ENCODE measurements at regions not wholly inside any gene's neighbourhood (a gene's known extent, or its start where the extent isn't known, plus 50 kb on each side); places are given as distances from the start of the nearest gene placed in this dataset.

DNA sequence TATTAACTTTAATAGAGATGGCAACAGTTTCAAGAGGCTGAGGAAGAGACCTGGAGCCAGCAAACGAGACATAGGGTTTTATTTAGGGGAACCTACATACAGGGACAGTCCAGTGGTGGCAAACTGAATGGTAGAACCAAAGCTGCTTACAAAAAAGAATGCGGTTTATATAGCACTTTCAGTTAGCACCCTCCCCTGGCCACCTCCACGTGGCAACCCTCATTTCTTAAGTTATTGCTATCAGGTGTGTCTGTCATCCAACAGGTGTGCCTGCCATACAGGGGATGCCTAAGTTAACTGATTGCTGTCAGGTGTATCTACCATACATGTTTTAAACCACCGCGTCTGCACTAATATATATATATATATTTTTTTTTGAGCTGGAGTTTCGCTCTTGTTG, 129.2 kb upstream of the DUSP10 start:
- H3K4me2 ChIP-seq: no peak overlapping the region
- no peaks in the 10 kb centered on the region for H3K9me3 ChIP-seq
- H3K27me3 ChIP-seq (ENCODE audit: insufficient read depth): no peaks in the 10 kb centered on the region
- no peak for DNase-seq
- no peaks in the 10 kb centered on the region for H3K79me2 ChIP-seq (ENCODE audit: insufficient read depth)
- H3K4me1 ChIP-seq (ENCODE audit: control insufficient read depth in 1 of 2, insufficient read depth in 2 of 2, low read depth in 1 of 2, low read length in 1 of 2): peaks cover 5 to 7% of the 10 kb centered on the region in 2 experiments; a peak in 2 of 4 replicates
- no peaks in the 10 kb centered on the region for H3K9me2 ChIP-seq
- H4K20me1 ChIP-seq (ENCODE audit: insufficient read depth): no peaks in the 10 kb centered on the region
- WGBS (ENCODE audit: low lambda C conversion rate): 81% methylated on average over 6 of the region's 6 CpGs
- no peak overlapping the region for H3K9ac ChIP-seq
- no peak overlapping the region for H3K27ac ChIP-seq (ENCODE audit: low read depth in 2 of 2, low read length in 1 of 2)
- H3F3A ChIP-seq (replicated peaks; ENCODE audit: insufficient read depth): no peaks in the 10 kb centered on the region
- H2AFZ ChIP-seq (ENCODE audit: low read depth): no peak overlapping the region
- H3K36me3 ChIP-seq (replicated peaks in 1 of 2; ENCODE audit: control insufficient read depth in 1 of 2, insufficient read depth in 2 of 2, low read length in 1 of 2): no peaks in the 10 kb centered on the region
- no peak overlapping the region for H3K4me3 ChIP-seq (ENCODE audit: low read depth in 2 of 2, low read length in 1 of 2)
- ChIA-PET CTCF (no interaction called here), POLR2A (no interaction called here)
- TF ChIP-seq FOXJ3 (CRISPR knock-in tag; IDR thresholded peaks at IDR 0.05): no peak
- no peak for TF ChIP-seq RXRA (IDR thresholded peaks at IDR 0.05; ENCODE audit: borderline replicate concordance, low read depth)
- no peak for TF ChIP-seq GATA2 (CRISPR knock-in tag; IDR thresholded peaks at IDR 0.05)
- TF ChIP-seq FOSL2 (IDR thresholded peaks at IDR 0.05; ENCODE audit: borderline replicate concordance, low read depth): no peak
- no peak for TF ChIP-seq SIN3A (IDR thresholded peaks at IDR 0.05; ENCODE audit: borderline replicate concordance, low read depth, low read length)
- no peak for TF ChIP-seq EZH2phosphoT487 (IDR thresholded peaks at IDR 0.05; ENCODE audit: borderline replicate concordance, low read depth)
- no peak for TF ChIP-seq TCF12 (IDR thresholded peaks at IDR 0.05)
- no peak for TF ChIP-seq TEAD4 (IDR thresholded peaks at IDR 0.05; ENCODE audit: borderline replicate concordance, insufficient read depth)
- TF ChIP-seq, protein P1, sequence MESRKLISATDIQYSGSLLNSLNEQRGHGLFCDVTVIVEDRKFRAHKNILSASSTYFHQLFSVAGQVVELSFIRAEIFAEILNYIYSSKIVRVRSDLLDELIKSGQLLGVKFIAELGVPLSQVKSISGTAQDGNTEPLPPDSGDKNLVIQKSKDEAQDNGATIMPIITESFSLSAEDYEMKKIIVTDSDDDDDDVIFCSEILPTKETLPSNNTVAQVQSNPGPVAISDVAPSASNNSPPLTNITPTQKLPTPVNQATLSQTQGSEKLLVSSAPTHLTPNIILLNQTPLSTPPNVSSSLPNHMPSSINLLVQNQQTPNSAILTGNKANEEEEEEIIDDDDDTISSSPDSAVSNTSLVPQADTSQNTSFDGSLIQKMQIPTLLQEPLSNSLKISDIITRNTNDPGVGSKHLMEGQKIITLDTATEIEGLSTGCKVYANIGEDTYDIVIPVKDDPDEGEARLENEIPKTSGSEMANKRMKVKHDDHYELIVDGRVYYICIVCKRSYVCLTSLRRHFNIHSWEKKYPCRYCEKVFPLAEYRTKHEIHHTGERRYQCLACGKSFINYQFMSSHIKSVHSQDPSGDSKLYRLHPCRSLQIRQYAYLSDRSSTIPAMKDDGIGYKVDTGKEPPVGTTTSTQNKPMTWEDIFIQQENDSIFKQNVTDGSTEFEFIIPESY (IDR thresholded peaks at IDR 0.05; ENCODE audit: borderline replicate concordance, low read depth): no peak
- TF ChIP-seq, protein P2, sequence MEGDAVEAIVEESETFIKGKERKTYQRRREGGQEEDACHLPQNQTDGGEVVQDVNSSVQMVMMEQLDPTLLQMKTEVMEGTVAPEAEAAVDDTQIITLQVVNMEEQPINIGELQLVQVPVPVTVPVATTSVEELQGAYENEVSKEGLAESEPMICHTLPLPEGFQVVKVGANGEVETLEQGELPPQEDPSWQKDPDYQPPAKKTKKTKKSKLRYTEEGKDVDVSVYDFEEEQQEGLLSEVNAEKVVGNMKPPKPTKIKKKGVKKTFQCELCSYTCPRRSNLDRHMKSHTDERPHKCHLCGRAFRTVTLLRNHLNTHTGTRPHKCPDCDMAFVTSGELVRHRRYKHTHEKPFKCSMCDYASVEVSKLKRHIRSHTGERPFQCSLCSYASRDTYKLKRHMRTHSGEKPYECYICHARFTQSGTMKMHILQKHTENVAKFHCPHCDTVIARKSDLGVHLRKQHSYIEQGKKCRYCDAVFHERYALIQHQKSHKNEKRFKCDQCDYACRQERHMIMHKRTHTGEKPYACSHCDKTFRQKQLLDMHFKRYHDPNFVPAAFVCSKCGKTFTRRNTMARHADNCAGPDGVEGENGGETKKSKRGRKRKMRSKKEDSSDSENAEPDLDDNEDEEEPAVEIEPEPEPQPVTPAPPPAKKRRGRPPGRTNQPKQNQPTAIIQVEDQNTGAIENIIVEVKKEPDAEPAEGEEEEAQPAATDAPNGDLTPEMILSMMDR (IDR thresholded peaks at IDR 0.05): no peak
- TF ChIP-seq, protein P3, sequence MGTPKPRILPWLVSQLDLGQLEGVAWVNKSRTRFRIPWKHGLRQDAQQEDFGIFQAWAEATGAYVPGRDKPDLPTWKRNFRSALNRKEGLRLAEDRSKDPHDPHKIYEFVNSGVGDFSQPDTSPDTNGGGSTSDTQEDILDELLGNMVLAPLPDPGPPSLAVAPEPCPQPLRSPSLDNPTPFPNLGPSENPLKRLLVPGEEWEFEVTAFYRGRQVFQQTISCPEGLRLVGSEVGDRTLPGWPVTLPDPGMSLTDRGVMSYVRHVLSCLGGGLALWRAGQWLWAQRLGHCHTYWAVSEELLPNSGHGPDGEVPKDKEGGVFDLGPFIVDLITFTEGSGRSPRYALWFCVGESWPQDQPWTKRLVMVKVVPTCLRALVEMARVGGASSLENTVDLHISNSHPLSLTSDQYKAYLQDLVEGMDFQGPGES (IDR thresholded peaks at IDR 0.05; ENCODE audit: low read depth, low read length): no peak
- no peak for TF ChIP-seq EP300 (IDR thresholded peaks at IDR 0.05; ENCODE audit: borderline replicate concordance in 1 of 2, low read depth in 1 of 2, low read length in 1 of 2)

DNA sequence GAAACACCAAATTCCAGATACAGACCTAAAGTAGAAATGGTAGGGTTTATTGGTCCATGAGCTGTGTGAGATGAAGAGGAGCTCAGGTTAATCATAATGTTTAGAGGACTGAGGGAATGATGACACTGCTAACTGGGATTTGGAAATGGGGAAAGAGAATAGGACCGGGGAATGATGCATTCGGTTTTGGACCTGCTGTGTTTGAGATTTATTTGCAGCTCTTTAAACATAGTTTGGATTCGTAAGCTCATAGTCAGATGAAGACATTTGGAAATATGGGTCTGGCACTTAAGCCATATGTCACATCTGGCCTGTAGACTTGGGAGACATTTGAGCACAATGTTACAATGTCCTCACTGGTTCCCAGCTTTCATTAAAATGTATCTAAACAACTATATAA, 127.9 kb upstream of the DUSP10 start:
- ChIA-PET POLR2A (no interaction called here), CTCF (interaction anchor here (0.8 kb wide), 1 partner anchor 22 kb away, joined by 3 read pairs; no protein-coding TSS in a partner anchor)
- no peaks in the 10 kb centered on the region for H3K27me3 ChIP-seq (ENCODE audit: insufficient read depth)
- H4K20me1 ChIP-seq (ENCODE audit: insufficient read depth): no peaks in the 10 kb centered on the region
- H2AFZ ChIP-seq (ENCODE audit: low read depth): no peak overlapping the region
- H3K27ac ChIP-seq (ENCODE audit: low read depth in 2 of 2, low read length in 1 of 2): peak overlapping the region in 1 of 2 experiments; percentile 23; a peak in 1 of 4 replicates
- DNase-seq: no peak
- no peaks in the 10 kb centered on the region for H3K36me3 ChIP-seq (replicated peaks in 1 of 2; ENCODE audit: control insufficient read depth in 1 of 2, insufficient read depth in 2 of 2, low read length in 1 of 2)
- no peak overlapping the region for H3K4me3 ChIP-seq (ENCODE audit: low read depth in 2 of 2, low read length in 1 of 2)
- H3K9me2 ChIP-seq: no peaks in the 10 kb centered on the region
- H3K79me2 ChIP-seq (ENCODE audit: insufficient read depth): no peaks in the 10 kb centered on the region
- H3F3A ChIP-seq (replicated peaks; ENCODE audit: insufficient read depth): no peaks in the 10 kb centered on the region
- H3K9me3 ChIP-seq: no peaks in the 10 kb centered on the region
- H3K4me2 ChIP-seq: no peak overlapping the region
- WGBS (ENCODE audit: low lambda C conversion rate): 88% methylated on average over 3 of the region's 3 CpGs
- H3K9ac ChIP-seq: no peak overlapping the region
- peaks cover 5 to 13% of the 10 kb centered on the region in 2 experiments; a peak in 2 of 4 replicates for H3K4me1 ChIP-seq (ENCODE audit: control insufficient read depth in 1 of 2, insufficient read depth in 2 of 2, low read depth in 1 of 2, low read length in 1 of 2)
- TF ChIP-seq SMC3 (IDR thresholded peaks at IDR 0.05; ENCODE audit: low read depth, low read length) (no peak), GABPA (IDR thresholded peaks at IDR 0.05; ENCODE audit: low read depth) (no peak), FOXJ3 (CRISPR knock-in tag; IDR thresholded peaks at IDR 0.05) (no peak), RCOR1 (IDR thresholded peaks at IDR 0.05; ENCODE audit: low read length) (no peak), RAD21 (IDR thresholded peaks at IDR 0.05; ENCODE audit: low read length) (no peak), YY1 (IDR thresholded peaks at IDR 0.05; ENCODE audit: low read depth) (no peak), RXRA (IDR thresholded peaks at IDR 0.05; ENCODE audit: borderline replicate concordance, low read depth) (no peak), FOSL2 (IDR thresholded peaks at IDR 0.05; ENCODE audit: borderline replicate concordance, low read depth) (no peak)
- TF ChIP-seq, protein P4, sequence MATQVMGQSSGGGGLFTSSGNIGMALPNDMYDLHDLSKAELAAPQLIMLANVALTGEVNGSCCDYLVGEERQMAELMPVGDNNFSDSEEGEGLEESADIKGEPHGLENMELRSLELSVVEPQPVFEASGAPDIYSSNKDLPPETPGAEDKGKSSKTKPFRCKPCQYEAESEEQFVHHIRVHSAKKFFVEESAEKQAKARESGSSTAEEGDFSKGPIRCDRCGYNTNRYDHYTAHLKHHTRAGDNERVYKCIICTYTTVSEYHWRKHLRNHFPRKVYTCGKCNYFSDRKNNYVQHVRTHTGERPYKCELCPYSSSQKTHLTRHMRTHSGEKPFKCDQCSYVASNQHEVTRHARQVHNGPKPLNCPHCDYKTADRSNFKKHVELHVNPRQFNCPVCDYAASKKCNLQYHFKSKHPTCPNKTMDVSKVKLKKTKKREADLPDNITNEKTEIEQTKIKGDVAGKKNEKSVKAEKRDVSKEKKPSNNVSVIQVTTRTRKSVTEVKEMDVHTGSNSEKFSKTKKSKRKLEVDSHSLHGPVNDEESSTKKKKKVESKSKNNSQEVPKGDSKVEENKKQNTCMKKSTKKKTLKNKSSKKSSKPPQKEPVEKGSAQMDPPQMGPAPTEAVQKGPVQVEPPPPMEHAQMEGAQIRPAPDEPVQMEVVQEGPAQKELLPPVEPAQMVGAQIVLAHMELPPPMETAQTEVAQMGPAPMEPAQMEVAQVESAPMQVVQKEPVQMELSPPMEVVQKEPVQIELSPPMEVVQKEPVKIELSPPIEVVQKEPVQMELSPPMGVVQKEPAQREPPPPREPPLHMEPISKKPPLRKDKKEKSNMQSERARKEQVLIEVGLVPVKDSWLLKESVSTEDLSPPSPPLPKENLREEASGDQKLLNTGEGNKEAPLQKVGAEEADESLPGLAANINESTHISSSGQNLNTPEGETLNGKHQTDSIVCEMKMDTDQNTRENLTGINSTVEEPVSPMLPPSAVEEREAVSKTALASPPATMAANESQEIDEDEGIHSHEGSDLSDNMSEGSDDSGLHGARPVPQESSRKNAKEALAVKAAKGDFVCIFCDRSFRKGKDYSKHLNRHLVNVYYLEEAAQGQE (IDR thresholded peaks at IDR 0.05; ENCODE audit: low read depth, low read length): no peak
- TF ChIP-seq, protein P5, sequence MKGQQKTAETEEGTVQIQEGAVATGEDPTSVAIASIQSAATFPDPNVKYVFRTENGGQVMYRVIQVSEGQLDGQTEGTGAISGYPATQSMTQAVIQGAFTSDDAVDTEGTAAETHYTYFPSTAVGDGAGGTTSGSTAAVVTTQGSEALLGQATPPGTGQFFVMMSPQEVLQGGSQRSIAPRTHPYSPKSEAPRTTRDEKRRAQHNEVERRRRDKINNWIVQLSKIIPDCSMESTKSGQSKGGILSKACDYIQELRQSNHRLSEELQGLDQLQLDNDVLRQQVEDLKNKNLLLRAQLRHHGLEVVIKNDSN (IDR thresholded peaks at IDR 0.05; ENCODE audit: borderline replicate concordance, low read depth): no peak
